Activated B cell treated with CpG ODN at 0.5 μM for 24 hours (primary cell): ENCODE measurements at regions not wholly inside any gene's neighbourhood (a gene's known extent, or its start where the extent isn't known, plus 50 kb on each side); places are given as distances from the start of the nearest gene placed in this dataset.

ENCODE experiments used
- ATAC-seq: fragments of 200-7000 bp; cut with Tn5 transposase; one replicate; pipeline ENCODE4 v1.10.0; 2021; ENCODE audit warnings: low read depth, mild to moderate bottlenecking, moderate library complexity
- CTCF ChIA-PET: fragments of 350-600 bp; sonication (Branson Sonifier 250); formaldehyde crosslinking; loops from one replicate; lab custom pipeline; 2021; ENCODE audit warnings: antibody characterized with exemption; lab: Charles Lee
- POLR2A ChIA-PET: fragments of 350-600 bp; sonication (Branson Sonifier 250); formaldehyde crosslinking; loops from one replicate; lab custom pipeline; 2021; ENCODE audit warnings: antibody characterized with exemption; lab: Charles Lee
- DNase-seq: peaks from one replicate; pipeline ENCODE4 v3.0.0; 2022
- H3K27ac Mint-ChIP-seq: one replicate; pipeline ENCODE4 v1.8.0; 2020; ENCODE audit warnings: mixed read lengths
- H3K27me3 Mint-ChIP-seq: one replicate; pipeline ENCODE4 v1.8.0; 2021; ENCODE audit warnings: mixed read lengths
- H3K36me3 Mint-ChIP-seq: one replicate; pipeline ENCODE4 v1.8.0; 2021; ENCODE audit warnings: low read depth, mixed read lengths
- H3K4me1 Mint-ChIP-seq: one replicate; pipeline ENCODE4 v1.8.0; 2021; ENCODE audit warnings: mixed read lengths
- H3K4me3 Mint-ChIP-seq: one replicate; pipeline ENCODE4 v1.8.0; 2020; ENCODE audit warnings: mild to moderate bottlenecking, mixed read lengths
- H3K9me3 Mint-ChIP-seq: one replicate; pipeline ENCODE4 v1.8.0; 2020; ENCODE audit warnings: mixed read lengths
- CTCF ChIP-seq: fragments of 200-600 bp; IDR thresholded peaks from one replicate; pipeline ENCODE4 v1.8.0; 2022; ENCODE audit warnings: antibody characterized with exemption, mild to moderate bottlenecking
- intact Hi-C: fragments of 100-400 bp; cut with micrococcal nuclease; formaldehyde crosslinking; loops from one replicate; pipeline ENCODE4 v1.15.1; 2024

GRCh38 chr2:215843579-215843978 is 169.8 kb downstream of the MREG start:
- ChIA-PET CTCF (no interaction called here), POLR2A (no interaction called here)
- Mint-ChIP-seq H3K27me3 (no peaks in the 10 kb centered on the region), H3K4me3 (no peak overlapping the region), H3K9me3 (no peaks in the 10 kb centered on the region), H3K4me1 (peaks cover 14% of the 10 kb centered on the region), H3K27ac (no peak overlapping the region), H3K36me3 (no peaks in the 10 kb centered on the region)
- intact Hi-C loops, result no loop called here
- DNase-seq, result no peak
- no peak for TF ChIP-seq CTCF
- ATAC-seq, result no peak

- peaks cover 13% of the 10 kb centered on the region for H3K4me1 Mint-ChIP-seq
- POLR2A ChIA-PET, result no interaction called here
- no peak overlapping the region for H3K4me3 Mint-ChIP-seq
- H3K27me3 Mint-ChIP-seq, result peaks cover 8% of the 10 kb centered on the region
- H3K27ac Mint-ChIP-seq, result no peak overlapping the region
- H3K36me3 Mint-ChIP-seq, result no peaks in the 10 kb centered on the region
- CTCF ChIA-PET, result interaction anchor here (2.5 kb wide), 1 partner anchor 13 kb away, joined by 7 read pairs; no protein-coding TSS in a partner anchor
- TF ChIP-seq CTCF, result no peak
- DNase-seq (no peak), ATAC-seq (no peak)
- intact Hi-C loops, result no loop called here
- H3K9me3 Mint-ChIP-seq, result no peaks in the 10 kb centered on the region
Measured at GRCh38 chr2:215841175-215841816, 172.1 kb downstream of the MREG start.

DNA sequence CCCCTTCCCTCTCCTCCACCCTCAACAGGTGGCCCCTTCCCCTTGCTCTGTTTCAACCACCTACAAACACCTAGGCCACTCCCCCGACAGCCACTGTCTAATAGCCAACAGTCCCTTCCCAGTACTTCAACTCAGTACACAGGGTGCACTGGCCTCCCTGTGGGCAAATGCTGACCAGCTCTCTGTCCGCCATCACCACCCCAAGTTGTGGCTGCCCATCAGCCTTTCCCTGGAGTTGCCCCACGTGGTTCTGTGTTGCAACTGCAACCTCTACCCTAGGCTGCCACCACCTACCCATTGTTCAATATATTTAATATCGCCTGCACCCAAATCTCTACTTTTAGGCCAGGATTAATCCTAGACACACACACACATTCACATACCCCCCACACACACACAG is 173.5 kb downstream of the MREG start:
- no peak for TF ChIP-seq CTCF
- DNase-seq (no peak), ATAC-seq (no peak)
- ChIA-PET POLR2A (no interaction called here), CTCF (interaction anchor here (2.5 kb wide), 1 partner anchor 11 kb away, joined by 7 read pairs; no protein-coding TSS in a partner anchor)
- Mint-ChIP-seq H3K4me3 (no peak overlapping the region), H3K36me3 (no peaks in the 10 kb centered on the region), H3K27ac (no peak overlapping the region), H3K4me1 (peaks cover 9% of the 10 kb centered on the region), H3K27me3 (peaks cover 13% of the 10 kb centered on the region), H3K9me3 (no peaks in the 10 kb centered on the region)
- intact Hi-C loops, result no loop called here

- Mint-ChIP-seq H3K36me3 (no peaks in the 10 kb centered on the region), H3K27ac (no peak overlapping the region), H3K4me1 (peaks cover 9% of the 10 kb centered on the region), H3K9me3 (no peaks in the 10 kb centered on the region), H3K4me3 (no peak overlapping the region), H3K27me3 (peaks cover 13% of the 10 kb centered on the region)
- DNase-seq, result no peak
- CTCF ChIA-PET, result interaction anchor here (2.5 kb wide), 1 partner anchor 11 kb away, joined by 7 read pairs; no protein-coding TSS in a partner anchor
- POLR2A ChIA-PET, result no interaction called here
- no peak for ATAC-seq
- TF ChIP-seq CTCF, result no peak
- intact Hi-C loops, result no loop called here
Measured at GRCh38 chr2:215839309-215839708, 174.0 kb downstream of the MREG start.

DNA sequence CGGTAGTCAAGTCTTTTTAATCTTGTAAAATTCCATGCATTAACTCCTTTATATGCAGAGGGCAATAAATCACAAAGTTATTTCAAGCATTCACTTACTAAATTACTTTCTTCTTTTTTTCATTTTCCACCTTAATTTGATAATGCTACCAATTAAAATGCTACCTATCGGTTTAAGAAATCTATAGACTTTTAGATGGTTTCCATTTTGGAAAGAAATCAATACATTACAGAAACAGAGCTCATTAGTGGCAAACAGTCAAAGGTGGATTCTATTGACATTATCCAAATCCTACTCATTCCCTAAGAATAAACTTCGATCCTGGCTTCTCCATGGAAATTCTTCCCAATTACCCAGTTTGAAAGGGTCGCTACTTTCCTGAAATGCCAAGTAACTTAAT is 176.5 kb downstream of the MREG start:
- ChIA-PET POLR2A (no interaction called here), CTCF (no interaction called here)
- H3K36me3 Mint-ChIP-seq, result no peaks in the 10 kb centered on the region
- ATAC-seq, result no peak
- DNase-seq, result no peak
- peaks cover 9% of the 10 kb centered on the region for H3K4me1 Mint-ChIP-seq
- no peak for TF ChIP-seq CTCF
- peaks cover 15% of the 10 kb centered on the region for H3K27me3 Mint-ChIP-seq
- H3K9me3 Mint-ChIP-seq, result no peaks in the 10 kb centered on the region
- no peak overlapping the region for H3K4me3 Mint-ChIP-seq
- intact Hi-C loops, result no loop called here
- no peak overlapping the region for H3K27ac Mint-ChIP-seq
